ENCODE measurements at regions not wholly inside any gene's neighbourhood (a gene's known extent, or its start where the extent isn't known, plus 50 kb on each side); places are given as distances from the start of the nearest gene placed in this dataset.

- ATAC-seq (no peak), DNase-seq (no peak)
- intact Hi-C loops (cut with DNase I, micrococcal nuclease), result no loop called here
- no peaks in the 10 kb centered on the region for H3K36me3 ChIP-seq (ENCODE audit: low read depth)
- TF ChIP-seq CTCF (IDR thresholded peaks at IDR 0.05), result no peak
- no peaks in the 10 kb centered on the region for H3K9me3 ChIP-seq
- no peaks in the 10 kb centered on the region for H3K4me1 ChIP-seq (ENCODE audit: low read depth)
- no peak overlapping the region for H3K4me3 ChIP-seq
Measured at GRCh38 chr3:176712191-176712590, 485.1 kb downstream of the TBL1XR1 start.

DNA sequence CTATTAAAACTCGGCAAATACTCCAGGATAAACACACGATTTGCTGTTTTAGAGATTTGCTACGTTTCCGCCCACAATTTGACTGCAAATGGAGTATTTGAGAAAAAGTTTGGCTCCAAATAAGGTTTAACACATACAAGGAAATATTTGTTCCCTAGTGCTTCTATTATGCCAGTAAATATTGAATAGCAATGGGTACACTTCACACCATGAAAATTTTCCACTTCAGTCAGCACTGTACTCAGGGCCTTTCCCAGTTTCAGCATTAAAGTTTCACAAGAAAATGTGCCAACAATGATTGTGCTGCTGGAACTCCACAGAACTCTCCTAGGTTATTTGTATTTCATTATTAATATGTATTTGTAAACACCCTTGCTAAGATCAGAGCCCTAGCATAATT, 498.0 kb downstream of the TBL1XR1 start:
- intact Hi-C loops (cut with DNase I, micrococcal nuclease), result no loop called here
- ATAC-seq, result no peak
- TF ChIP-seq CTCF (IDR thresholded peaks at IDR 0.05), result no peak
- no peak for DNase-seq
- Histone ChIP-seq H3K4me3 (no peak overlapping the region), H3K4me1 (ENCODE audit: low read depth) (no peaks in the 10 kb centered on the region), H3K9me3 (no peaks in the 10 kb centered on the region), H3K36me3 (ENCODE audit: low read depth) (no peaks in the 10 kb centered on the region)

DNA sequence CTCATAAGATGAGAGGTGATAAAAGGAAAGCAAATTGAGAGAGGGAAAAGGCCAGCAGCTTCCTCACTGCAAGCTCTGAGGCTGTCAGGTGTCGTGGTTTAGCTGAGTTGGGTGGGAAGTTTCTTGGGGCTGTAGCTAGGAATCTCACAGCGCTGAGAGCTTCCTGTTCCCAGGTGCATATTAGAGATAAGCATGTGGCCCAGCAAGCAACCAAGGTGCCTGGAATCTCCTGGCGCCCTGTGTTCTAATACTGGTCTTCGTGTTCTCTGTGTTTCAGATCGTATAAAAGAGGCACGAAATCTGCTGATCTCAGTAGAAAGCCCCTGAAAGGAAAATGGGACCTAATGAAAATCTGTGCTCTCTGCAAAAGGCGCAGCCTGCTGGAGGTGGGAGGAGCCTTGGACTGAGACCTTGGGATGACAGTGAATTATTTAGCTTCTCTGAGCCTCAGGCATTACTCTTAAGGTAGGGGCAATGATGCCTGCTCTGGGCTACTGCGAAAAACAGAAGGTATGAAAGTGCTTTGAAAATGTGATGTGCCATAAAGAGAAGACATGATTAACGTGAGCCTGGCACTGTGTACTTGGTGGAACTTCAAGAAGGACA, 499.9 kb downstream of the TBL1XR1 start:
- no peaks in the 10 kb centered on the region for H3K36me3 ChIP-seq (ENCODE audit: low read depth)
- ATAC-seq (no peak), DNase-seq (no peak)
- no peaks in the 10 kb centered on the region for H3K4me1 ChIP-seq (ENCODE audit: low read depth)
- intact Hi-C loops (cut with DNase I, micrococcal nuclease), result no loop called here
- H3K9me3 ChIP-seq, result no peaks in the 10 kb centered on the region
- no peak for TF ChIP-seq CTCF (IDR thresholded peaks at IDR 0.05)
- no peak overlapping the region for H3K4me3 ChIP-seq

DNA sequence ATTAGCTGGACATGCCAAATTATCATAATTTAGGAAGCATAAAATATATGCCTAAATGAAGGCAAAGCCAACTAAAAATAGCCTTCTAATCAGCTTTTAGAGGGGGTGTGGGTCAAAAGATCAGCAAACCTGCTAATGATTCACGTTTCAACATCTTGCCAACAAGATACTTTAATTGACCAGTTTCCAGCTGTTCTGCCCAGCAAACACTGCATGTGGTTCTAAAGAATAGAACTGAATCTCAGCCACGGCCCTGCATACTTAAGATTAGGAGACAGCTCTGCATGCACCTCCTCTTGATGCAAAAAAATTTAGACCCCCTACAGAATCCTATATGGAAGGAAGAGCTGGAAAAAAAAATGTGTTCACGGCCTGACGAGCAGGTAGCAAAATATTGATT, 500.5 kb downstream of the TBL1XR1 start:
- no peaks in the 10 kb centered on the region for H3K4me1 ChIP-seq (ENCODE audit: low read depth)
- no peaks in the 10 kb centered on the region for H3K9me3 ChIP-seq
- no peak overlapping the region for H3K4me3 ChIP-seq
- H3K36me3 ChIP-seq (ENCODE audit: low read depth), result no peaks in the 10 kb centered on the region
- intact Hi-C loops (cut with DNase I, micrococcal nuclease), result no loop called here
- no peak for TF ChIP-seq CTCF (IDR thresholded peaks at IDR 0.05)
- no peak for DNase-seq
- no peak for ATAC-seq

DNA sequence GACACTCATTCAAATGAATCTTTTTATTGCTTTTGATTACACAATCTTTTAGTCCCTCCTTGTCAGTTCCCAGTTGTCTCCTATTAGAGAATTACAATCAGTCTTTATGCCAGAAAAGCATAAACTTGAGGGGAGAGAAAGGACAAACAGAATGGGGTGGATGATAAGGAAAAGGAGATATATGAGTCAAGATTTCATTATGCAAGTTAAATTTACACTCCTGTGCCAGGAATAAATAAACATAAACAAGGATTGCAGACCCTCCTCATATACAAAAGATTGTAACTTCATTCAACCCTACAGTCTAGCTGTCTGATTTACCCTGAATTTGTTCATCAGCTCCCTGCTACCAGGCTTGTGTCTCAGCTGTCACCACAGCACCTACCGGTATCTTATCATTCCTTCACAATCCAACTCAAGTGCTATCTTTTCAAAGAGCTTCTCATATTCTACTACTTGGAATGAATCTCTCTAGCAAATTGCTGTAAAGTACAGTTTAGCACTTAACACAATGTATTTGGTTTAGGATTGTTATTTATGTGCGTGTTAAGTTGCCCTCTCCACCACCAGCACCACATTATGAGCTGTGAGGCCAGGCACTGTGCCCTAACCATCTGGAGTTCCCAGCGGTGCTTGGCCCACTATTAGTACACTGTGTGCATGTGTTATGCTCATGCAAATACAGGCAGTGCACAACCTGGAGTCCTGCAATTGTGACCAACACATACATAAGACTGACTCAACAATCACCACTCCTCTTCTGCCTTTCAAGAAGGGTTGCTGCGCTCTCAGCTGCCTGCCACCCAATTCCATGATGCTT, 504.1 kb downstream of the TBL1XR1 start:
- no peaks in the 10 kb centered on the region for H3K9me3 ChIP-seq
- intact Hi-C loops (cut with DNase I, micrococcal nuclease), result no loop called here
- no peak overlapping the region for H3K4me3 ChIP-seq
- H3K36me3 ChIP-seq (ENCODE audit: low read depth), result no peaks in the 10 kb centered on the region
- no peak for TF ChIP-seq CTCF (IDR thresholded peaks at IDR 0.05)
- DNase-seq (no peak), ATAC-seq (no peak)
- no peaks in the 10 kb centered on the region for H3K4me1 ChIP-seq (ENCODE audit: low read depth)

All from mucosa of descending colon (tissue), 3 donors.